HG03135 (cell line): ENCODE measurements at regions not wholly inside any gene's neighbourhood (a gene's known extent, or its start where the extent isn't known, plus 50 kb on each side); places are given as distances from the start of the nearest gene placed in this dataset.
"Not testable (repeated sequence)": the region's sequence is repeated elsewhere in the genome, so short reads cannot be mapped to it uniquely, and the experiment has no call there.

Experiments
- ATAC-seq: cut with Tn5 transposase; IDR thresholded peaks from one replicate; pipeline ENCODE4 v1.9.1; 2021; ENCODE audit warnings: mild to moderate bottlenecking, moderate library complexity; ENCODE audit not compliant: unreplicated experiment

- ATAC-seq, result no peak
Measured at GRCh38 chr10:130971123-130971435, 340.4 kb downstream of the TCERG1L start.

- ATAC-seq, result no peak
Measured at GRCh38 chr10:130973127-130973839, 338.2 kb downstream of the TCERG1L start.

GRCh38 chr10:130974166-130974565, 337.4 kb downstream of the TCERG1L start:
- no peak for ATAC-seq

GRCh38 chr10:130975351-130975750, 336.2 kb downstream of the TCERG1L start:
- not testable (repeated sequence) for ATAC-seq

- ATAC-seq, result no peak
Measured at GRCh38 chr10:130982802-130983201, 328.7 kb downstream of the TCERG1L start.

- no peak for ATAC-seq
Measured at GRCh38 chr10:130983749-130984148, 327.8 kb downstream of the TCERG1L start.

GRCh38 chr10:130984686-130985085, 326.8 kb downstream of the TCERG1L start:
- ATAC-seq, result no peak

GRCh38 chr10:130985158-130985753, 326.3 kb downstream of the TCERG1L start:
- no peak for ATAC-seq

GRCh38 chr10:130986846-130987245, 324.7 kb downstream of the TCERG1L start:
- ATAC-seq, result no peak

GRCh38 chr10:130987401-130987800, 324.1 kb downstream of the TCERG1L start:
- no peak for ATAC-seq

- ATAC-seq, result no peak
Measured at GRCh38 chr10:130989670-130990232, 321.8 kb downstream of the TCERG1L start.

- no peak for ATAC-seq
Measured at GRCh38 chr10:130990486-130990885, 321.0 kb downstream of the TCERG1L start.

GRCh38 chr10:130992802-130993523, 318.6 kb downstream of the TCERG1L start:
- ATAC-seq, result no peak

GRCh38 chr10:130993612-130994011, 317.9 kb downstream of the TCERG1L start:
- no peak for ATAC-seq

- ATAC-seq, result no peak
Measured at GRCh38 chr10:130994191-130994590, 317.3 kb downstream of the TCERG1L start.

- ATAC-seq, result no peak
Measured at GRCh38 chr10:130994845-130995244, 316.7 kb downstream of the TCERG1L start.

- ATAC-seq, result no peak
Measured at GRCh38 chr10:130997267-130998045, 314.1 kb downstream of the TCERG1L start.

- no peak for ATAC-seq
Measured at GRCh38 chr10:130998046-130998435, 313.5 kb downstream of the TCERG1L start.

- no peak for ATAC-seq
Measured at GRCh38 chr10:130998642-130999041, 312.9 kb downstream of the TCERG1L start.

- ATAC-seq, result no peak
Measured at GRCh38 chr10:130999376-131000202, 311.9 kb downstream of the TCERG1L start.
